Activated CD4-positive, alpha-beta T cell treated with anti-CD3 and anti-CD28 coated beads for 36 hours (primary cell): ENCODE measurements at regions not wholly inside any gene's neighbourhood (a gene's known extent, or its start where the extent isn't known, plus 50 kb on each side); places are given as distances from the start of the nearest gene placed in this dataset.

Source experiments
- ATAC-seq: fragments of 200-7000 bp; cut with Tn5 transposase; one replicate; pipeline ENCODE4 v1.10.0; 2021; ENCODE audit warnings: mild to moderate bottlenecking, moderate library complexity
- CTCF ChIA-PET: fragments of 350-600 bp; sonication (Branson Sonifier 250); formaldehyde crosslinking; loops from one replicate; lab custom pipeline; 2021; ENCODE audit warnings: antibody characterized with exemption; lab: Charles Lee
- POLR2A ChIA-PET: fragments of 350-600 bp; sonication (Branson Sonifier 250); formaldehyde crosslinking; loops from one replicate; lab custom pipeline; 2021; ENCODE audit warnings: antibody characterized with exemption, inconsistent platforms; lab: Charles Lee
- DNase-seq: peaks from one replicate; pipeline ENCODE4 v3.0.0-alpha.2; 2020
- H3K27ac Mint-ChIP-seq: one replicate; pipeline ENCODE4 v1.8.0; 2021; ENCODE audit warnings: mixed read lengths
- H3K27me3 Mint-ChIP-seq: one replicate; pipeline ENCODE4 v1.8.0; 2021; ENCODE audit warnings: mixed read lengths
- H3K36me3 Mint-ChIP-seq: one replicate; pipeline ENCODE4 v1.8.0; 2021; ENCODE audit warnings: low read depth, mixed read lengths
- H3K4me1 Mint-ChIP-seq: one replicate; pipeline ENCODE4 v1.8.0; 2021; ENCODE audit warnings: mixed read lengths
- H3K4me3 Mint-ChIP-seq: one replicate; pipeline ENCODE4 v1.8.0; 2021; ENCODE audit warnings: mild to moderate bottlenecking, moderate library complexity, mixed read lengths
- H3K9me3 Mint-ChIP-seq: one replicate; pipeline ENCODE4 v1.8.0; 2021; ENCODE audit warnings: low read depth, mixed read lengths
- intact Hi-C, 2 experiments: fragments of 100-400 bp; cut with DNase I in 1 of 2; cut with micrococcal nuclease in 1 of 2; formaldehyde crosslinking; loops; one replicate each; pipeline versions ENCODE4 v1.14.2 to v1.15.1; 2022 to 2024; cut with DNase I, micrococcal nuclease

- no peak for ATAC-seq
- CTCF ChIA-PET: no interaction called here
- Mint-ChIP-seq H3K27ac (no peak overlapping the region), H3K4me1 (no peaks in the 10 kb centered on the region), H3K36me3 (no peaks in the 10 kb centered on the region), H3K9me3 (no peaks in the 10 kb centered on the region), H3K4me3 (no peak overlapping the region), H3K27me3 (no peaks in the 10 kb centered on the region)
- POLR2A ChIA-PET: no interaction called here
- intact Hi-C loops: no loop called here
- DNase-seq: no peak
Observed at GRCh38 chrX:117765211-117765610, 351.4 kb downstream of the KLHL13 start.

GRCh38 chrX:117752745-117753144 lies 363.9 kb downstream of the KLHL13 start:
- CTCF ChIA-PET: interaction anchor here (0.7 kb wide), 1 partner anchor 47 kb away, joined by 3 read pairs; no protein-coding TSS in a partner anchor

GRCh38 chrX:117751155-117751554 lies 365.5 kb downstream of the KLHL13 start:
- intact Hi-C loops: no loop called here
- Mint-ChIP-seq H3K27ac (no peak overlapping the region), H3K4me1 (no peaks in the 10 kb centered on the region), H3K27me3 (no peaks in the 10 kb centered on the region), H3K9me3 (peaks cover 2% of the 10 kb centered on the region), H3K36me3 (no peaks in the 10 kb centered on the region), H3K4me3 (no peak overlapping the region)
- CTCF ChIA-PET: no interaction called here
- ATAC-seq: no peak
- no peak for DNase-seq
- POLR2A ChIA-PET: no interaction called here

More at GRCh38 chrX:117752745-117753144, 363.9 kb downstream of the KLHL13 start:
- intact Hi-C loops: no loop called here
- Mint-ChIP-seq H3K27ac (no peak overlapping the region), H3K4me3 (no peak overlapping the region), H3K9me3 (peaks cover 2% of the 10 kb centered on the region), H3K27me3 (no peaks in the 10 kb centered on the region), H3K4me1 (no peaks in the 10 kb centered on the region), H3K36me3 (no peaks in the 10 kb centered on the region)
- DNase-seq (no peak), ATAC-seq (no peak)
- POLR2A ChIA-PET: no interaction called here

- no peak overlapping the region for H3K27ac Mint-ChIP-seq
- no peaks in the 10 kb centered on the region for H3K36me3 Mint-ChIP-seq
- H3K4me3 Mint-ChIP-seq: no peak overlapping the region
- no peaks in the 10 kb centered on the region for H3K4me1 Mint-ChIP-seq
- ChIA-PET POLR2A (no interaction called here), CTCF (no interaction called here)
- no peak for DNase-seq
- ATAC-seq: no peak
- intact Hi-C loops: no loop called here
- peaks cover 5% of the 10 kb centered on the region for H3K9me3 Mint-ChIP-seq
- no peaks in the 10 kb centered on the region for H3K27me3 Mint-ChIP-seq
Observed at GRCh38 chrX:117744958-117745357, 371.7 kb downstream of the KLHL13 start.

- no peaks in the 10 kb centered on the region for H3K36me3 Mint-ChIP-seq
- POLR2A ChIA-PET: no interaction called here
- H3K27ac Mint-ChIP-seq: no peak overlapping the region
- no peak overlapping the region for H3K4me3 Mint-ChIP-seq
- ATAC-seq: no peak
- H3K27me3 Mint-ChIP-seq: no peaks in the 10 kb centered on the region
- CTCF ChIA-PET: interaction anchor here (0.6 kb wide), 1 partner anchor 8 kb away, joined by 3 read pairs; no protein-coding TSS in a partner anchor
- peaks cover 5% of the 10 kb centered on the region for H3K9me3 Mint-ChIP-seq
- intact Hi-C loops: no loop called here
- no peak for DNase-seq
- H3K4me1 Mint-ChIP-seq: no peaks in the 10 kb centered on the region
Observed at GRCh38 chrX:117743469-117744251, 372.9 kb downstream of the KLHL13 start.

- no peak overlapping the region for H3K4me3 Mint-ChIP-seq
- H3K4me1 Mint-ChIP-seq: no peaks in the 10 kb centered on the region
- no peaks in the 10 kb centered on the region for H3K27me3 Mint-ChIP-seq
- H3K9me3 Mint-ChIP-seq: no peaks in the 10 kb centered on the region
- DNase-seq: no peak
- no peaks in the 10 kb centered on the region for H3K36me3 Mint-ChIP-seq
- CTCF ChIA-PET: interaction anchor here (0.5 kb wide), 1 partner anchor 36 kb away, joined by 4 read pairs; no protein-coding TSS in a partner anchor
- ATAC-seq: no peak
- H3K27ac Mint-ChIP-seq: no peak overlapping the region
- POLR2A ChIA-PET: no interaction called here
- intact Hi-C loops: no loop called here
Observed at GRCh38 chrX:117713411-117713810, 403.2 kb downstream of the KLHL13 start.

GRCh38 chrX:117711782-117712181 lies 404.8 kb downstream of the KLHL13 start:
- ATAC-seq (no peak), DNase-seq (no peak)
- Mint-ChIP-seq H3K9me3 (no peaks in the 10 kb centered on the region), H3K27me3 (no peaks in the 10 kb centered on the region), H3K4me1 (no peaks in the 10 kb centered on the region), H3K27ac (no peak overlapping the region), H3K36me3 (no peaks in the 10 kb centered on the region), H3K4me3 (no peak overlapping the region)
- intact Hi-C loops: no loop called here
- POLR2A ChIA-PET: no interaction called here
- CTCF ChIA-PET: no interaction called here

GRCh38 chrX:117707948-117708743 lies 408.5 kb downstream of the KLHL13 start:
- no peaks in the 10 kb centered on the region for H3K9me3 Mint-ChIP-seq
- no peak overlapping the region for H3K27ac Mint-ChIP-seq
- H3K36me3 Mint-ChIP-seq: no peaks in the 10 kb centered on the region
- no peaks in the 10 kb centered on the region for H3K27me3 Mint-ChIP-seq
- H3K4me1 Mint-ChIP-seq: no peaks in the 10 kb centered on the region
- intact Hi-C loops: no loop called here
- CTCF ChIA-PET: no interaction called here
- no peak for ATAC-seq
- H3K4me3 Mint-ChIP-seq: no peak overlapping the region
- POLR2A ChIA-PET: no interaction called here
- no peak for DNase-seq

GRCh38 chrX:117701050-117701449 lies 415.6 kb downstream of the KLHL13 start:
- intact Hi-C loops: no loop called here
- no peak for DNase-seq
- H3K4me1 Mint-ChIP-seq: no peaks in the 10 kb centered on the region
- POLR2A ChIA-PET: no interaction called here
- no peaks in the 10 kb centered on the region for H3K9me3 Mint-ChIP-seq
- no peak overlapping the region for H3K27ac Mint-ChIP-seq
- H3K4me3 Mint-ChIP-seq: no peak overlapping the region
- H3K36me3 Mint-ChIP-seq: no peaks in the 10 kb centered on the region
- no peak for ATAC-seq
- H3K27me3 Mint-ChIP-seq: no peaks in the 10 kb centered on the region
- CTCF ChIA-PET: no interaction called here

- Mint-ChIP-seq H3K4me1 (no peaks in the 10 kb centered on the region), H3K4me3 (no peak overlapping the region), H3K27me3 (no peaks in the 10 kb centered on the region), H3K9me3 (no peaks in the 10 kb centered on the region), H3K36me3 (no peaks in the 10 kb centered on the region), H3K27ac (no peak overlapping the region)
- ATAC-seq (no peak), DNase-seq (no peak)
- ChIA-PET POLR2A (no interaction called here), CTCF (no interaction called here)
- intact Hi-C loops: no loop called here
Observed at GRCh38 chrX:117689956-117690355, 426.7 kb downstream of the KLHL13 start.

- Mint-ChIP-seq H3K36me3 (no peaks in the 10 kb centered on the region), H3K27ac (no peak overlapping the region), H3K9me3 (no peaks in the 10 kb centered on the region), H3K27me3 (no peaks in the 10 kb centered on the region), H3K4me1 (no peaks in the 10 kb centered on the region), H3K4me3 (no peak overlapping the region)
- ChIA-PET POLR2A (no interaction called here), CTCF (no interaction called here)
- DNase-seq: no peak
- no peak for ATAC-seq
- intact Hi-C loops: no loop called here
Observed at GRCh38 chrX:117680286-117680685, 436.3 kb downstream of the KLHL13 start.

- Mint-ChIP-seq H3K9me3 (peaks cover 2% of the 10 kb centered on the region), H3K4me1 (no peaks in the 10 kb centered on the region), H3K27me3 (no peaks in the 10 kb centered on the region), H3K36me3 (no peaks in the 10 kb centered on the region), H3K27ac (no peak overlapping the region), H3K4me3 (no peak overlapping the region)
- ChIA-PET CTCF (no interaction called here), POLR2A (no interaction called here)
- DNase-seq: no peak
- intact Hi-C loops: no loop called here
- ATAC-seq: peak; percentile 39
Observed at GRCh38 chrX:117653396-117653795, 463.2 kb downstream of the KLHL13 start.
